ENCODE measurements at regions not wholly inside any gene's neighbourhood (a gene's known extent, or its start where the extent isn't known, plus 50 kb on each side); places are given as distances from the start of the nearest gene placed in this dataset.

GRCh38 chr5:56460681-56461191, 227.6 kb upstream of the ANKRD55 start:
- TF ChIP-seq POLR2AphosphoS5 (IDR thresholded peaks at IDR 0.05) (no peak), CTCF (IDR thresholded peaks at IDR 0.05) (no peak), POLR2A (IDR thresholded peaks at IDR 0.05) (no peak)

Data from prostate gland (tissue), 2 donors.